GM13977 (cell line): ENCODE measurements at regions not wholly inside any gene's neighbourhood (a gene's known extent, or its start where the extent isn't known, plus 50 kb on each side); places are given as distances from the start of the nearest gene placed in this dataset.

Experiments
- DNase-seq: peaks from one replicate; pipeline ENCODE4 v3.0.0; 2012; ENCODE audit warnings: low spot score
- CTCF ChIP-seq: IDR thresholded peaks from 2 replicates; pipeline ENCODE4 v1.5.1; 2012; ENCODE audit warnings: mild to moderate bottlenecking, control low read depth; ENCODE audit not compliant: insufficient read depth; ENCODE audit errors: extremely low read depth, missing control alignments
- in situ Hi-C: fragments of 300-500 bp; cut with MboI; formaldehyde crosslinking; loops from one replicate; pipeline ENCODE4 v1.12.0; 2022; ENCODE audit warnings: low sequenced_read_pairs, low pct_unique_long_range_greater_than_20kb, mixed read lengths, inconsistent platforms; ENCODE audit not compliant: unreplicated experiment

- in situ Hi-C loops, result no loop called here
- TF ChIP-seq CTCF, result no peak
- no peak for DNase-seq
Observed at GRCh38 chr4:36010397-36010929, 233.9 kb downstream of the ARAP2 start.

- in situ Hi-C loops, result no loop called here
- no peak for TF ChIP-seq CTCF
- DNase-seq, result no peak
Observed at GRCh38 chr4:36011381-36011780, 232.9 kb downstream of the ARAP2 start.

- TF ChIP-seq CTCF, result no peak
- DNase-seq, result no peak
- in situ Hi-C loops, result no loop called here
Observed at GRCh38 chr4:36012503-36012902, 231.8 kb downstream of the ARAP2 start.

GRCh38 chr4:36013206-36013605, 231.1 kb downstream of the ARAP2 start:
- DNase-seq, result no peak
- in situ Hi-C loops, result no loop called here
- TF ChIP-seq CTCF, result no peak
